T-helper 2 cell treated with Interferon-gamma antibody and Interleukin-4, amounts not matched to agents 5 μg/mL and 100 μg/mL, for 36 hours (primary cell): ENCODE measurements at regions not wholly inside any gene's neighbourhood (a gene's known extent, or its start where the extent isn't known, plus 50 kb on each side); places are given as distances from the start of the nearest gene placed in this dataset.

Experiments
- DNase-seq: peaks from one replicate; pipeline ENCODE4 v3.0.0; 2021; ENCODE audit warnings: low spot score
- H3K27ac Mint-ChIP-seq: one replicate; pipeline ENCODE4 v1.8.0; 2021; ENCODE audit warnings: mild to moderate bottlenecking, mixed read lengths
- H3K27me3 Mint-ChIP-seq: one replicate; pipeline ENCODE4 v1.8.0; 2021; ENCODE audit warnings: low read depth, mixed read lengths
- H3K36me3 Mint-ChIP-seq: one replicate; pipeline ENCODE4 v1.8.0; 2021; ENCODE audit warnings: low read depth, mixed read lengths
- H3K4me1 Mint-ChIP-seq: one replicate; pipeline ENCODE4 v1.8.0; 2021; ENCODE audit warnings: low read depth, mixed read lengths
- H3K4me3 Mint-ChIP-seq: one replicate; pipeline ENCODE4 v1.8.0; 2022; ENCODE audit warnings: mild to moderate bottlenecking, moderate library complexity, mixed read lengths
- H3K9me3 Mint-ChIP-seq: one replicate; pipeline ENCODE4 v1.8.0; 2021; ENCODE audit warnings: mixed read lengths

DNA sequence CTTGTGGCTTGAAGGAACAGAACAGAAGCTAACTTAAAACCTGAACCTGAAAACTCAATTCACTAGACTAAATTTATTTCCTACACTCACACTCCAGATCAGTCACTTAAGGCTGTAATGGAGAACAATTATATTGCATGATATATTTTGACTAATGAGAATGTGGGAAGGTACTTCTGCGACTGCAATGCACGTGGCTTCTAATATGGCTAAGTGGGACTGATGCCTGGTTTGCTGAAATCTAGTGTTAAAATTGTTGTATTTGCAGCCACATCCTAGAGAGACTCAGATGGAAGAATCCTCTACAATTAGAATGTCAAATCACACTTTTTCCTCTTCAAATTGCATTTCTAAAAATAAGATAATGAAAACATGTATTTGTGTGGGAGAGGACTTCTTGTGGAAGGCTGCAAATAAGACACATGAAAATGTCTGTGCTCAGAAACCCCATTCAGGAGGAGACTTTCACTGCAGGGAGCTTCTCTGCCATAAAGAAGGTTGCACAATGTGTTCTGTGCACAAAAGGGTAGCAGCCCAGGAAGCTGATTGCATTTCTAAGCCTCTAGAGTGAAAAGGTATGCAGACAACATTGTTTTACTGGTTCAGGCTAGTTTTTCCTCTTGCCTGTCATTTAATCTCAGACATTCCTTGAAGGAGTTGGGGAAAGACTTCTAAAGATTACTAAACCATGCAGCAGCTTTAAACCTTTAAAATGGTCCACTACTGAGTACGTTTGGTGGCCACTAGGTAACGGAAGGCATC lies 224.3 kb downstream of the NEDD1 start:
- H3K27ac Mint-ChIP-seq, result no peak overlapping the region

DNA sequence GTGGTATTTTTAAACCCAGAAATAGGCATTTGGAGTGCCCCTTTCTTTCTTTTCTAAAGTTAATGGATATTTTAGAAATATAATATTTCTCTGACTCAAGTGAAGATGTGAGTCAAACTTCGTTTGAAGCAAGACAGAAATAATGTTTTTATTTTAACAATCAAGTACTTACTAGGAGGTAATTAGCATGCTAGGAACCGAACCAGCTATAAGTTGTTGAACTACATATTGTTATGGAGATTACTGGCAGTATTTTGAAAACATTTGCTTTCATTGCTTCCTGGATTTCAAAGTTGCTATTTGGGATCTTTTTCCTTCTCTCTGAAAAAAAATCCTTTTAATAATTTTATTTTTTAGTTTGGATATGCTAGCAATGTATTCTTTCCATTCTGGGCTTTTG lies 225.2 kb downstream of the NEDD1 start:
- no peaks in the 10 kb centered on the region for H3K36me3 Mint-ChIP-seq
- no peak for DNase-seq
- no peak overlapping the region for H3K4me3 Mint-ChIP-seq
- no peaks in the 10 kb centered on the region for H3K27me3 Mint-ChIP-seq
- no peaks in the 10 kb centered on the region for H3K9me3 Mint-ChIP-seq
- H3K27ac Mint-ChIP-seq, result no peak overlapping the region
- no peaks in the 10 kb centered on the region for H3K4me1 Mint-ChIP-seq

More for the DNA sequence above, 224.3 kb downstream of the NEDD1 start:
- no peaks in the 10 kb centered on the region for H3K27me3 Mint-ChIP-seq
- no peaks in the 10 kb centered on the region for H3K36me3 Mint-ChIP-seq
- no peaks in the 10 kb centered on the region for H3K9me3 Mint-ChIP-seq
- DNase-seq, result no peak
- no peak overlapping the region for H3K4me3 Mint-ChIP-seq
- no peaks in the 10 kb centered on the region for H3K4me1 Mint-ChIP-seq

DNA sequence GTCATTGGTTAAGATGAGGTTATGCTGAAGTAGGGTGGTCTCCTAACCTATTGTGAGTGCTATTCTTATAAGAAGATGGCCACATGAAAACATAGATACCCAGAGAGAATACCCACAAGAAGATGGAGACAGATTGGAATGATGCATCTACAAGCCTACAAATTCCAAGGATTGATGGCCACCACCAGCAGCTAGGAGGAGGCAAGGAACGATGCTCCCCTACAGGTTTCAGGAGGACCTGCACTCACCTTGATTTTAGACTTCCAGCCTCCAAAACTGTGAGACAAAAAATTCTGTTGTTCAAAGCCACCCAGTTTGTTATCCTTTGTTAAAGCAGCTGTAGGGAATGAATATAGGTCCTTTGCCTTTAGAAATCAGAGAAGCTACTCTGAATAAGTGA lies 227.4 kb downstream of the NEDD1 start:
- no peak for DNase-seq
- Mint-ChIP-seq H3K27me3 (no peaks in the 10 kb centered on the region), H3K4me1 (no peaks in the 10 kb centered on the region), H3K36me3 (no peaks in the 10 kb centered on the region), H3K27ac (no peak overlapping the region), H3K4me3 (no peak overlapping the region), H3K9me3 (no peaks in the 10 kb centered on the region)

DNA sequence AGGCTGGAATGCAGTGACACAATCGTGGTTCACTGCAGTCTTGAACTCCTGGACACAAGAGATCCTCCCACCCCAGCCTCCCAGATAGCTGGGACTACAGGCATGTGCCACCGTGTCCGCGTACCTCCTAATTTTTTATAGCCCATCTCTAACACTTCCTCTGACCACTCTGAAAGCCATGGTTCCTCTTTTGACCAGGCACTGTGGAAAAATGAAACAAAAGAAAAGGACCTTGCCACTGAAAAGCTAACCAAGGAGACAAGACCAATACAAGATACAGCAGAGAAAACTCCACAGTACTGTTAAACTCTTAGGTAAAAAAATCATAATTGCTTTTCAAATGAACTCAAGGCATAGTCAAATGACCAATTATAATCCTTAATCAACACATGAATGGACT lies 233.3 kb downstream of the NEDD1 start:
- Mint-ChIP-seq H3K4me3 (no peak overlapping the region), H3K4me1 (no peaks in the 10 kb centered on the region), H3K36me3 (no peaks in the 10 kb centered on the region), H3K27ac (no peak overlapping the region), H3K9me3 (no peaks in the 10 kb centered on the region), H3K27me3 (peaks cover 10% of the 10 kb centered on the region)
- no peak for DNase-seq

DNA sequence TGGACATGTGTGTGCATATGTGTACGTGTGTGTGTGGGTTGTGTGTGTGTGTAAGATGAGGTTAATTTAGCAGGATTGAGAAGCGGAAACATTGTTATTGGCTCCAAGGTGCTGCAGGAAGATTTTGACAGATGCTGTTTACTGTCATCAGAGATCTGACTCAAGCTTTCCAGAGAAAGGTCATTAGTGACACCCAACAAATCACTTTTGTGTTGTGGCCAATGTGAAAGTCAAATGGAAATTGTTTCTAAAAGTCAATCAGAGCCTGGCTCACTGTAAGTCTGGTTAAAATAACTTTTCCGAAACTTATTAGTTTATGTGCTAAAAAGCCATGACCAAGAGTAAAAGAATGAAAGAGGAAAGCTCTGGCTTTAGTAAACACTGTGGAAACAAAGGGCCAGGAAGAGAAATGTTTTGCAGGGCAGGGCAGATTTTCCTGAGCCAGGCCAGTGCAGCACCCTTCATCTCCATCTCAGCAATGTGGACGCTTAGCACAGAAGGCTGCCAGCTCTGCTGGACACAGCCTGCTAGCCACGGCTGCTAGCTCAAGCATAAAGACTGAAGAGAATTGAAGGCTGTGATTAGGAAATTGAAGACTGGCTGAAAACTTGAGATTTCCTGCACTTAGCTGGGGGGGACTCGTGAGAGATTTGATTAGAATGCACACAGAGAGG lies 235.8 kb downstream of the NEDD1 start:
- peaks cover 10% of the 10 kb centered on the region for H3K27me3 Mint-ChIP-seq
- H3K4me1 Mint-ChIP-seq, result no peaks in the 10 kb centered on the region
- no peak overlapping the region for H3K4me3 Mint-ChIP-seq
- no peaks in the 10 kb centered on the region for H3K36me3 Mint-ChIP-seq
- H3K9me3 Mint-ChIP-seq, result no peaks in the 10 kb centered on the region
- no peak for DNase-seq
- no peak overlapping the region for H3K27ac Mint-ChIP-seq

DNA sequence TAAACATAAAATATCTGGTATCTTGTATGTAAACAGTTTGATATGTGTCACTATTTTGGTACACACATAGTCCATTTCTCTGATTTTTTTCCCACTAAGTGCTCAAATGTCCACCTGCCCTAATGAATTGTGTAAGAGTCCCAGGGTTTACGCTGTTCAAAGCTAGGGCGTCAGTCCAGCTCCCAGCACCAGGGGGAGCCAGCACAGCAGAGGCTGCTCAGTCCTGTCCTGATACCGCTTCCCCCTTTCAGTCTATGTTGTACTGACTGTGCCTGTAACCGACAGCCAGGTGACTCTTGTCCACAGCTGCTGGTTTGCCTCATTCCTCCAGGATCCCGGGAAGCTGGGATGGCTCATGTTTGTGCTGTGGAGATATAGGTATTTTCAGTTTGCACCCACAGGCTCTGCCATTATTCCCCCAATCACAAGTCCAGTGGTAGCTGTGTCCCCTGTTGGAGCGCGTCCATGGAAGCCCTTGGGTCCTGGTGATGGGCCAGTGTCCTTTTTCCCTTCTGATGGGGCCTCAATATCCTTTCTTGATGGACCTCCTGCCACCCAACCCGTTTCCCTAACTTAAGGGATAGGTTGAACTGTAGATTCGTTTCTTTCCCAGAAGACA lies 242.0 kb downstream of the NEDD1 start:
- no peaks in the 10 kb centered on the region for H3K36me3 Mint-ChIP-seq
- H3K4me3 Mint-ChIP-seq, result no peak overlapping the region
- DNase-seq, result peak; percentile 27
- H3K27me3 Mint-ChIP-seq, result peaks cover 10% of the 10 kb centered on the region
- H3K4me1 Mint-ChIP-seq, result peaks cover 4% of the 10 kb centered on the region
- no peaks in the 10 kb centered on the region for H3K9me3 Mint-ChIP-seq
- no peak overlapping the region for H3K27ac Mint-ChIP-seq

DNA sequence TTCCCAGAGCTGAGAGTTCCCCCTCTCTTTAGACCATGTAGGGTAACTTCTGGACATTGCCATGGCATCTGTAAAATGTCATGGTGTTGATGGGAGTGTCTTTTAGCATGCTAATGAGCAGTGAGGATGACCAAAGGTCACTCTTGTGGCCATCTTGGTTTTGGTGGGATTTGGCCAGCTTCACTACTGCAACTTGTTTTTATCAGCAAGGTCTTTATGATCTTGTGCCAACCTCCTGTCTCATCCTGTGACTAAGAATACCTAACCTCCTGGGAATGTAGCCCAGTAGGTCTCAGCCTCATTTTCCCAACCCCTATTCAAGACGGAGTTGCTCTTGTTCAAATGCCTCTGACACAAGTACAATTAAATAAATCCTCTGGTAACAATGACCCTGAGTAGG lies 244.4 kb downstream of the NEDD1 start:
- no peaks in the 10 kb centered on the region for H3K27me3 Mint-ChIP-seq
- H3K4me3 Mint-ChIP-seq, result no peak overlapping the region
- DNase-seq, result no peak
- no peaks in the 10 kb centered on the region for H3K36me3 Mint-ChIP-seq
- H3K4me1 Mint-ChIP-seq, result peaks cover 4% of the 10 kb centered on the region
- no peak overlapping the region for H3K27ac Mint-ChIP-seq
- H3K9me3 Mint-ChIP-seq, result no peaks in the 10 kb centered on the region

DNA sequence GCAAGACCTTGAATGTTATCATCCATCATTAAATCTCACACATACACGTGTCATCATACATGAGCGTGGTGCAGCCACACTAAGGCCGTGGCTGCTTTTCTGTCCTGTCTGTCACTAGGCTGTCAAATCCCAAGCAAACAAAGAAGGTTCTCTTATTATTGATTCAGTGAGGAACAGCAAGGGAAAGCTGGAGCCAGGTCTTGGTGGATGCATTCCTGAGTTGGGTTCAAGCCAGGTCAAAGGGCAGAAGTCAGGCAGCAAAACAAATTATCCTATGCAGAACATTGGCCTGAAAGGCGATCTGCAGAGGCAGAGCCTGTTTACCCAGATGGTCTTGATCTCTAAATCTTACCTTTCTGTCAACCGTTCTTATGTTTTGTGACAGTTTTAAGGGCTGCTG lies 252.3 kb downstream of the NEDD1 start:
- H3K27me3 Mint-ChIP-seq, result no peaks in the 10 kb centered on the region
- DNase-seq, result no peak
- H3K9me3 Mint-ChIP-seq, result no peaks in the 10 kb centered on the region
- no peak overlapping the region for H3K27ac Mint-ChIP-seq
- no peak overlapping the region for H3K4me3 Mint-ChIP-seq
- no peaks in the 10 kb centered on the region for H3K4me1 Mint-ChIP-seq
- no peaks in the 10 kb centered on the region for H3K36me3 Mint-ChIP-seq

DNA sequence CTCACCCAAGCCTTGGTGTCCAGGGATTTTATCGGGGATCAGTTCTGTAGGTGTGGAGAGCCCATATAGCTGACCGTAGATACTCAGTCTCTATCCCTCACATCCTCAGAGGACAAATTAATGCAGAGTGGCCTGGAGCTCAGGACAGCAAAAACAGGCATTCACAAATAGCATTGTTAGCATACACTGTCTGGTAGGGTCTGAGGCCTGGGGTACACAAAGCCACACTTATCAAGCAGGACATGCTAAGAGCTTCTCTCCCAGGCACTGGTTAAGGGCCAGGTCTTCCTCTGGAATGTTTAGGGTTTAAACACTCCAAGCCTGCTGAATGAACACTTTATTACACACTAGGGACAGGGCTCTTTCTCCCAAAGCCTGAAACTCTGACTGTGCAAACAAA lies 253.2 kb downstream of the NEDD1 start:
- H3K9me3 Mint-ChIP-seq, result no peaks in the 10 kb centered on the region
- no peak for DNase-seq
- H3K4me3 Mint-ChIP-seq, result no peak overlapping the region
- no peaks in the 10 kb centered on the region for H3K27me3 Mint-ChIP-seq
- H3K27ac Mint-ChIP-seq, result no peak overlapping the region
- no peaks in the 10 kb centered on the region for H3K36me3 Mint-ChIP-seq
- no peaks in the 10 kb centered on the region for H3K4me1 Mint-ChIP-seq

DNA sequence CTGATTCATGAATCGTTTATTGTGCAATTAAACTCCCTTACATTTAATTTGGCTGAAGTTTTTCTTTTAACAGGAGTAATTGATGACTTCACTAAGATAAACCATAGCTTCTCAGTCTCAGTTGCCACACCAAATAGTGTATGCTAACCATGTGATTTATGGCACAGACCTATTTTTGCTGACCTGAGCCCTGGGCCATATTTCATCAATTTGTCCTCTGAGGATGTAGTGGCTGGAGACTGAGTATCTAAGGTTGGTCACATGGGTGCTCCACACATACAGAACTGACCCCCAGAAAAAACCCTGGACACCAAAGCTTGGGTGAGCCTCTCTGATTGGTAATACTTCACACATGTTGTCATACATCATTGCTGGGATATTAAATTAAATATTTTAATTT lies 255.1 kb downstream of the NEDD1 start:
- DNase-seq, result no peak
- Mint-ChIP-seq H3K4me1 (no peaks in the 10 kb centered on the region), H3K9me3 (no peaks in the 10 kb centered on the region), H3K27me3 (no peaks in the 10 kb centered on the region), H3K4me3 (no peak overlapping the region), H3K27ac (no peak overlapping the region), H3K36me3 (no peaks in the 10 kb centered on the region)

DNA sequence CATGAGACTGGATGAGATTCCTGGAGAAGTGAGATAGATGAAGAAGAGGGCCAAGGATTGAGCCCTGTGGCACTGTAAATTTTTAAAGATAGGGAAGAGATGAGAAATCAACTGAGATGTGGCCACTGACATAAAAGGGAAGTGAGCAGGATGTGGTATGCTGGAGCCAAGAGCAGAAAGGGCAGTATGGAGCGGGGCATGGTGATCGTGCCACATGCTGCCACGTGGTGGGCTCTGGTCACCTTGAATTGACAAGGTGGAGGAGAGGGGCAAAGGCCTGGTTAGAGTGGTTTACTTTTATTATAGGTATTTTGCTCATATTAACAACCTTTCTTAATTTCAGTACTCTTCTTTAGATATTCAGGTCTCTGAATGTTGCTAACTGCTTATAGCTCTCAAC lies 257.9 kb downstream of the NEDD1 start:
- Mint-ChIP-seq H3K27ac (no peak overlapping the region), H3K4me1 (no peaks in the 10 kb centered on the region), H3K36me3 (no peaks in the 10 kb centered on the region), H3K4me3 (no peak overlapping the region), H3K27me3 (no peaks in the 10 kb centered on the region), H3K9me3 (no peaks in the 10 kb centered on the region)
- DNase-seq, result no peak

DNA sequence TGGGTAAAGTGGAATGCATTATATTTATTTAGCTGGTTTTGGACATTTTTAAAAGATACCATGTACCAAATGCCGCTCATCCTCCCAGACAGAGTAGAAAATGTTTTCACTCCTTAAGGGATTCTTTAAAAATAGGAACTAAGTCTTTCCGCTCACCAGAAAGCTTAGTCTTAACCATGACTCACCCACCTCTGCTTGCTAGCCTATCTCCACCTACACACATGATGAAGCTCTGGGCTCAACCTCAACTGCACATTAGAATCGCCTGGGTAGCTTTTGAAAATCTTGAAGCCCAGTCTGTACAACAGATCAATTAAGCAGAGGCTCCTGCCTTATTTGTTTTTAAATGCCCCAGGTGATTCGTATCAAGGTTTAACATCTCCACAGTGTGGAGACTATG lies 260.5 kb downstream of the NEDD1 start:
- Mint-ChIP-seq H3K27me3 (no peaks in the 10 kb centered on the region), H3K4me3 (no peak overlapping the region), H3K9me3 (no peaks in the 10 kb centered on the region), H3K4me1 (no peaks in the 10 kb centered on the region), H3K27ac (no peak overlapping the region), H3K36me3 (no peaks in the 10 kb centered on the region)
- DNase-seq, result no peak

DNA sequence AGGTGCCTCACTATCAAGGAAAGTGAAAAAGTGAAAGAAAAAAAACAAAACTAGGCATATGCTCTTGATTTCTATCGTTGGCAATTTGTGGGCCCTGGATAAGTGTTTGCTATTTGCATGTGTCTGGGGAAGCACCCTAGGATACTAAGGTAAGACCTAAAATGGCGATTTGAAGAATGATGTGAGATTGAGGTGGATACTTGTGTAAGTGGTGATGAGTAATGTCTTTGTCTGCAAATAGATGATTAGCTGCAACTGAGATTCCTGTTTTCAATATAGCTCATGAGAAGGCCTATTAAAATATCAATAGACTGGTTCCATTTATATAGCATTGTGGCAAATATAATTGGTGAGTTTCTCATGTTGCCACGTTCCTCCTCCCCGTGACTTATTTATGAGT lies 261.7 kb downstream of the NEDD1 start:
- no peak overlapping the region for H3K4me3 Mint-ChIP-seq
- H3K36me3 Mint-ChIP-seq, result no peaks in the 10 kb centered on the region
- no peaks in the 10 kb centered on the region for H3K9me3 Mint-ChIP-seq
- no peak overlapping the region for H3K27ac Mint-ChIP-seq
- DNase-seq, result no peak
- H3K27me3 Mint-ChIP-seq, result no peaks in the 10 kb centered on the region
- no peaks in the 10 kb centered on the region for H3K4me1 Mint-ChIP-seq

DNA sequence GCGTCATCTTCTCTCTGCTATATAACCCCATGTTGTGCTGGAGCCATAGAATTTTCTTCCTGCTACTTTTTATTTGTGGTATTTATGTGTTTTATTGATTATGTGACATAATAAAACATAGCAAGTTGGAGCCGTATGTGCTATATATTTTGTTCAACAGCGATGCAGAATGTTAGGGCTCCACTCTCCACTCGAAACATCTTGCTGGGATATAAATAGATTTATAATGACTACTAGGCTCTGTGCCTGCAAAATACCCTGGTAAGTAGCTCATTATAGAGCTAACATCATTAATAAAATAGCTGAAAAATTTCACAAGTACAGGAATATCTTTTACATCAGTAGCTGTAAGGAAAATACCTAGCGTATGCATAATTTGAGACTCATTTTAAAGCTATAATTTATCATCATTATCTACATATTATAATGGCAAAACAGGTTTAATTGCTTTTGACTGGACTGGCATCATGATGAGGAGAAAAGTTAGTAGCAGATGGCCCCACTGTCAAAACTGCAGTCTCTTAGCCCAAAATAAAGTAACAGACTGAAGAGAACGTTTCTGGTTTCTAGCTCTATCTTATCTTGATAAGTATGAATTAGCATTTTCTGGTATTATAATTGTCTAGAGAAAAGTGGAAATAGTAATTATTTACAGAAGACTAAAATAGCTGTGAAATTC lies 263.0 kb downstream of the NEDD1 start:
- Mint-ChIP-seq H3K4me3 (no peak overlapping the region), H3K9me3 (no peaks in the 10 kb centered on the region), H3K4me1 (no peaks in the 10 kb centered on the region), H3K36me3 (no peaks in the 10 kb centered on the region), H3K27ac (no peak overlapping the region), H3K27me3 (no peaks in the 10 kb centered on the region)
- no peak for DNase-seq
